Upper lobe of left lung (tissue), 6 donors: ENCODE measurements at regions not wholly inside any gene's neighbourhood (a gene's known extent, or its start where the extent isn't known, plus 50 kb on each side); places are given as distances from the start of the nearest gene placed in this dataset.

Experiments
- ATAC-seq, 2 donors: fragments of 200-7000 bp; cut with Tn5 transposase; one replicate each; pipeline ENCODE4 v1.9.1; 2022; ENCODE audit warnings: mild to moderate bottlenecking in 2 of 2, moderate library complexity in 2 of 2; ENCODE audit not compliant: low FRiP score in 2 of 2
- DNase-seq, 2 donors: peaks; one replicate each; pipeline ENCODE4 v3.0.0-alpha.2; 2019 to 2020
- H3K27ac ChIP-seq, 4 donors: fragments of 200-600 bp; sonication (generic); one replicate each; pipeline ENCODE4 v1.5.1; 2016 to 2019
- H3K27me3 ChIP-seq, 4 donors: fragments of 200-600 bp; sonication (generic); one replicate each; pipeline ENCODE4 v1.5.1; 2017 to 2019
- H3K36me3 ChIP-seq, 4 donors: fragments of 200-600 bp; sonication (generic); one replicate each; pipeline ENCODE4 v1.5.1; 2016 to 2019
- H3K4me1 ChIP-seq, 4 donors: fragments of 200-600 bp; sonication (generic); one replicate each; pipeline ENCODE4 v1.5.1; 2018 to 2019
- H3K4me3 ChIP-seq, 4 donors: fragments of 200-600 bp; sonication (generic); one replicate each; pipeline ENCODE4 v1.5.1; 2017 to 2019; ENCODE audit warnings: mild to moderate bottlenecking in 2 of 4, moderate library complexity in 1 of 4
- H3K9me3 ChIP-seq, 4 donors: fragments of 200-600 bp; sonication (generic); one replicate each; pipeline ENCODE4 v1.5.1; 2018 to 2019
- EP300 ChIP-seq, 4 donors: sonication (generic); formaldehyde crosslinking; IDR thresholded peaks; one replicate each; pipeline ENCODE4 v1.5.1; 2017; ENCODE audit warnings: antibody characterized with exemption in 4 of 4, control low read depth in 2 of 4
- POLR2A ChIP-seq, 4 donors: fragments of 450-650 bp; IDR thresholded peaks; one replicate each; pipeline ENCODE4 v1.5.1; 2016 to 2017; ENCODE audit warnings: antibody characterized with exemption in 4 of 4, mild to moderate bottlenecking in 2 of 4
- POLR2AphosphoS5 ChIP-seq, 2 donors: sonication (generic); formaldehyde crosslinking; IDR thresholded peaks; one replicate each; pipeline ENCODE4 v1.5.1; 2017; ENCODE audit warnings: antibody characterized with exemption in 2 of 2
- WGBS, 2 donors: methylation state at CpG; one replicate each; pipeline ENCODE4 v1.1.5; 2017 to 2018; 5-methylcytosine and 5-hydroxymethylcytosine counted together
- TF ChIP-seq, protein P1 (sequence below), 6 experiments: fragments of 450-650 bp in 4 of 6; fragments of 200-600 bp in 2 of 6; sonication (generic) in 2 of 6; IDR thresholded peaks; one replicate each; pipeline ENCODE4 v1.5.1; 2016 to 2019; ENCODE audit warnings: antibody characterized with exemption in 6 of 6
- donor health status: DM: no; HTN: no; CAD: no; lungs with moderate emphysema.
- donor health status: DM: no; HTN: yes; CAD: no; lungs with severe emphysema.

DNA sequence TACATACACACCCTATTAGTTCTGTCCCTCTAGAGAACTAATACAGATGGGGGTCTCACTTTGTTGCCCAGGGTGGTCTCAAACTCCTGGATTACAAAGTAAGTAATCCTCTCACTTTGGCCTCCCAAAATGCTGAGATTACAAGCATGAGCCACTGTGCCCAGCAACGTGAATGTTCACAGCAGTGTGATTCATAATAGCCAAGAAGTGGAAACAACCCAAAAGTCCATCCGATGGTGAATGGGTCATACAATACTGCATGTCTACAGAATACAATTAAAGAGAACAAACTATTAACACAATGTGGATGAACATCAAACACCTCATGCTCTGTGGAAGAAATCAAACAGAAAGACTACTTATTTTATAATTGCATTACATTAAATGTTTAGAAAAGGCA is 57.3 kb upstream of the SYNE2 start:
- ATAC-seq (no peak), DNase-seq (no peak)
- Histone ChIP-seq H3K4me3 (no peak overlapping the region), H3K4me1 (peaks cover 0 to 3% (median 0%) of the 10 kb centered on the region in 4 donors), H3K9me3 (no peaks in the 10 kb centered on the region), H3K36me3 (no peaks in the 10 kb centered on the region), H3K27ac (no peak overlapping the region), H3K27me3 (no peaks in the 10 kb centered on the region)
- TF ChIP-seq, protein P1, sequence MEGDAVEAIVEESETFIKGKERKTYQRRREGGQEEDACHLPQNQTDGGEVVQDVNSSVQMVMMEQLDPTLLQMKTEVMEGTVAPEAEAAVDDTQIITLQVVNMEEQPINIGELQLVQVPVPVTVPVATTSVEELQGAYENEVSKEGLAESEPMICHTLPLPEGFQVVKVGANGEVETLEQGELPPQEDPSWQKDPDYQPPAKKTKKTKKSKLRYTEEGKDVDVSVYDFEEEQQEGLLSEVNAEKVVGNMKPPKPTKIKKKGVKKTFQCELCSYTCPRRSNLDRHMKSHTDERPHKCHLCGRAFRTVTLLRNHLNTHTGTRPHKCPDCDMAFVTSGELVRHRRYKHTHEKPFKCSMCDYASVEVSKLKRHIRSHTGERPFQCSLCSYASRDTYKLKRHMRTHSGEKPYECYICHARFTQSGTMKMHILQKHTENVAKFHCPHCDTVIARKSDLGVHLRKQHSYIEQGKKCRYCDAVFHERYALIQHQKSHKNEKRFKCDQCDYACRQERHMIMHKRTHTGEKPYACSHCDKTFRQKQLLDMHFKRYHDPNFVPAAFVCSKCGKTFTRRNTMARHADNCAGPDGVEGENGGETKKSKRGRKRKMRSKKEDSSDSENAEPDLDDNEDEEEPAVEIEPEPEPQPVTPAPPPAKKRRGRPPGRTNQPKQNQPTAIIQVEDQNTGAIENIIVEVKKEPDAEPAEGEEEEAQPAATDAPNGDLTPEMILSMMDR (IDR thresholded peaks at IDR 0.05): no peak
- no peak for TF ChIP-seq EP300 (IDR thresholded peaks at IDR 0.05)
- no peak for TF ChIP-seq POLR2A (IDR thresholded peaks at IDR 0.05)
- no peak for TF ChIP-seq POLR2AphosphoS5 (IDR thresholded peaks at IDR 0.05)
- WGBS, 2 donors: 74 to 76% methylated on average over 2 of the region's 2 CpGs

DNA sequence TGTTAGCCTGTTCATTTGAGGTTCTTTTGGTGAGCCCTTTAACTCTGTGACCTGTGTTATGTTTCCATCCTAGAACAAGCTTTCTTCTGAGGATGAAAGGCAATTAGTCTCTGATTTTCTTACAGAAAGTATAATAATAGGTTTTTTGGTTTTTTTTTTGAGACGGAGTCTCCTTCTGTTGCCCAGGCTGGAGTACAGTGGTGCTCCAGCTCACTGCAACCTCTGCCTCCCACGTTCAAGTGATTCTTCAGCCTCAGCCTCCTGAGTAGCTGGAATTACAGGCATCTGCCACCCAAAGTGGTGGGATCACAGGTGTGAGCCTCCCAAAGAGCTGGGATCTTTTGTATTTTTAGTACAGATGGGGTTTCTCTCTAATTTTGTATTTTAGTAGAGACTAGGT is 52.7 kb upstream of the SYNE2 start:
- Histone ChIP-seq H3K4me3 (no peak overlapping the region), H3K27me3 (no peaks in the 10 kb centered on the region), H3K27ac (no peak overlapping the region), H3K4me1 (peaks cover 0 to 3% (median 0%) of the 10 kb centered on the region in 4 donors), H3K36me3 (no peaks in the 10 kb centered on the region), H3K9me3 (no peaks in the 10 kb centered on the region)
- ATAC-seq: no peak
- no peak for DNase-seq
- no peak for TF ChIP-seq POLR2A (IDR thresholded peaks at IDR 0.05)
- no peak for TF ChIP-seq POLR2AphosphoS5 (IDR thresholded peaks at IDR 0.05)
- no peak for TF ChIP-seq EP300 (IDR thresholded peaks at IDR 0.05)
- TF ChIP-seq, protein P1 (IDR thresholded peaks at IDR 0.05): no peak
- WGBS, 2 donors: 59 to 61% methylated on average over 2 of the region's 2 CpGs

DNA sequence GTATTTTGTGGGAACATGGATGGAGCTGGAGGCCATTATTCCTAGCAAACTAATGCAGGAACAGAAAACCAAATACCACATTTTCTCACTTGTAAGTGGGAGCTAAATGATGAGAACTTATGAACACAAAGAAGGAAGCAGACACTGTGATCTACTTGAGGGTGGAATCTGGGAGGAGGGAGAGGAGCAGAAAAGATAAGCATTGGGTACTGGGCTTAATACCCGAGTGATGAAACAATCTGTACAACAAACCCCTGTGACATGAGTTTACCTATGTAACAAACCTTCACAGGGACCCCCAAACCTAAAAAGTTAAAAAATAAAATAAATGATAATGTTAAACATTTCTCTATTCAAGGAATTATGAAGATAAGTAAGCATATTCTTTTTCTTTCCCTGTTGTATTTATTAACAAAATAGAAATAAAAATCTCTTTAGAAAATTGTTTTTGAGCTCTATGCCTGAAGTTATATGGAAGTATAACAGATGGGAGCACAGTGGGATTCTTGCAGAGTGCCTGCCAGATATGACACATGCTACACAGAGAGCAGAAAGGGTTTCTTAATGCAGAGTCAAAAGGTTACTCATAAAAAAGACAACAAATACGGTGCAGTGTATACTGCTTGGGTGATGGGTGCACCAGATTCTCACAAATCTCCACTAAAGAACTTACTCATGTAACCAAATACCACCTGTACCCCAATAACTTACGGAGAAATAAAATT is 52.0 kb upstream of the SYNE2 start:
- TF ChIP-seq EP300 (IDR thresholded peaks at IDR 0.05): no peak
- no peak for TF ChIP-seq POLR2AphosphoS5 (IDR thresholded peaks at IDR 0.05)
- WGBS, 2 donors: 78 to 87% methylated on average over 3 of the region's 3 CpGs
- no peaks in the 10 kb centered on the region for H3K27me3 ChIP-seq
- peaks cover 0 to 3% (median 0%) of the 10 kb centered on the region in 4 donors for H3K4me1 ChIP-seq
- H3K36me3 ChIP-seq: no peaks in the 10 kb centered on the region
- H3K9me3 ChIP-seq: no peaks in the 10 kb centered on the region
- no peak overlapping the region for H3K4me3 ChIP-seq
- DNase-seq (no peak), ATAC-seq (no peak)
- H3K27ac ChIP-seq: no peak overlapping the region
